H9 (cell line): ENCODE measurements at regions not wholly inside any gene's neighbourhood (a gene's known extent, or its start where the extent isn't known, plus 50 kb on each side); places are given as distances from the start of the nearest gene placed in this dataset.

Experiments used
- DNase-seq: peaks from one replicate; pipeline ENCODE4 v3.0.0-alpha.2; 2017
- H2AFZ ChIP-seq: one replicate; pipeline ENCODE4 v1.6.1; 2013; ENCODE audit warnings: mild to moderate bottlenecking, low read length, control low read depth, moderate library complexity
- H2AK5ac ChIP-seq: 2 replicates; pipeline ENCODE4 v1.6.1; 2013; ENCODE audit warnings: low read length, control low read depth, mixed read lengths; ENCODE audit not compliant: insufficient read length
- H2BK120ac ChIP-seq: one replicate; pipeline ENCODE4 v1.6.1; 2013; ENCODE audit warnings: low read depth, mild to moderate bottlenecking, low read length, control low read depth, inconsistent platforms; ENCODE audit not compliant: poor library complexity, severe bottlenecking
- H2BK12ac ChIP-seq: 2 replicates; pipeline ENCODE4 v1.6.1; 2013; ENCODE audit warnings: low read length, control low read depth, mixed read lengths, low read depth; ENCODE audit not compliant: insufficient read length
- H2BK15ac ChIP-seq: 2 replicates; pipeline ENCODE4 v1.6.1; 2013; ENCODE audit warnings: low read depth, low read length, control low read depth
- H2BK20ac ChIP-seq: one replicate; pipeline ENCODE4 v1.6.1; 2013; ENCODE audit warnings: low read depth, mild to moderate bottlenecking, low read length, control low read depth, inconsistent platforms; ENCODE audit not compliant: poor library complexity, severe bottlenecking
- H2BK5ac ChIP-seq: 2 replicates; pipeline ENCODE4 v1.6.1; 2013; ENCODE audit warnings: low read length, control low read depth, mixed read lengths; ENCODE audit not compliant: insufficient read length
- H3K14ac ChIP-seq: 2 replicates; pipeline ENCODE4 v1.6.1; 2013; ENCODE audit warnings: low read length, control low read depth; ENCODE audit not compliant: insufficient read depth
- H3K18ac ChIP-seq: 2 replicates; pipeline ENCODE4 v1.6.1; 2013; ENCODE audit warnings: low read depth, mild to moderate bottlenecking, mixed read lengths, low read length, control low read depth; ENCODE audit not compliant: insufficient read length
- H3K23ac ChIP-seq: 2 replicates; pipeline ENCODE4 v1.6.1; 2013; ENCODE audit warnings: low read length, control low read depth, mixed read lengths, low read depth; ENCODE audit not compliant: insufficient read length
- H3K23me2 ChIP-seq: 2 replicates; pipeline ENCODE4 v1.6.1; 2013; ENCODE audit warnings: low read depth, mild to moderate bottlenecking, mixed read lengths, low read length, control low read depth; ENCODE audit not compliant: insufficient read length, poor library complexity, severe bottlenecking
- H3K27ac ChIP-seq: 2 replicates; pipeline ENCODE4 v1.5.1; 2013; ENCODE audit warnings: low read length, control low read depth, mixed read lengths, low read depth; ENCODE audit not compliant: insufficient read length
- H3K27me3 ChIP-seq: 2 replicates; pipeline ENCODE4 v1.6.1; 2013; ENCODE audit warnings: low read length, control low read depth, inconsistent platforms; ENCODE audit not compliant: insufficient read depth
- H3K4ac ChIP-seq: 2 replicates; pipeline ENCODE4 v1.6.1; 2013; ENCODE audit warnings: low read depth, mild to moderate bottlenecking, control low read depth, inconsistent platforms, low read length, moderate library complexity
- H3K4me1 ChIP-seq: 2 replicates; pipeline ENCODE4 v1.6.1; 2013; ENCODE audit warnings: low read length, control low read depth, inconsistent platforms; ENCODE audit not compliant: insufficient read depth
- H3K4me2 ChIP-seq: 2 replicates; pipeline ENCODE4 v1.6.1; 2013; ENCODE audit warnings: low read length, control low read depth, mixed read lengths; ENCODE audit not compliant: insufficient read length, insufficient read depth
- H3K56ac ChIP-seq: 2 replicates; pipeline ENCODE4 v1.6.1; 2013; ENCODE audit warnings: low read depth, mild to moderate bottlenecking, mixed read lengths, low read length, control low read depth; ENCODE audit not compliant: insufficient read length
- H3K79me1 ChIP-seq: 2 replicates; pipeline ENCODE4 v1.6.1; 2013; ENCODE audit warnings: low read depth, mild to moderate bottlenecking, moderate library complexity, low read length, control low read depth, inconsistent platforms; ENCODE audit not compliant: insufficient read depth, poor library complexity, severe bottlenecking
- H3K79me2 ChIP-seq: 2 replicates; pipeline ENCODE4 v1.6.1; 2013; ENCODE audit warnings: low read length, control low read depth, inconsistent platforms; ENCODE audit not compliant: insufficient read depth
- H3K9ac ChIP-seq: 2 replicates; pipeline ENCODE4 v1.6.1; 2013; ENCODE audit warnings: low read length, control low read depth, mixed read lengths; ENCODE audit not compliant: insufficient read length; ENCODE audit errors: extremely low read depth
- H3K9me3 ChIP-seq: one replicate; pipeline ENCODE4 v1.6.1; 2013; ENCODE audit warnings: low read depth, low read length, inconsistent platforms; ENCODE audit not compliant: control insufficient read depth
- H3T11ph ChIP-seq: one replicate; pipeline ENCODE4 v1.6.1; 2013; ENCODE audit warnings: mild to moderate bottlenecking, low read length, control low read depth, inconsistent platforms
- H4K20me1 ChIP-seq: one replicate; pipeline ENCODE4 v1.6.1; 2013; ENCODE audit not compliant: control insufficient read depth, insufficient read length, insufficient read depth
- H4K5ac ChIP-seq: 2 replicates; pipeline ENCODE4 v1.6.1; 2013; ENCODE audit warnings: low read depth, mild to moderate bottlenecking, mixed read lengths, low read length, control low read depth; ENCODE audit not compliant: insufficient read length
- H4K8ac ChIP-seq: replicated peaks from 2 replicates; pipeline ENCODE4 v1.6.1; 2013; ENCODE audit warnings: low read length, control low read depth, mixed read lengths, low read depth; ENCODE audit not compliant: insufficient read length
- H4K91ac ChIP-seq: 2 replicates; pipeline ENCODE4 v1.6.1; 2013; ENCODE audit warnings: low read depth, mild to moderate bottlenecking, moderate library complexity, mixed read lengths, low read length, control low read depth; ENCODE audit not compliant: insufficient read length
- H3K27ac Mint-ChIP-seq, 3 experiments: 2 replicates in 2 of 3; 3 replicates in 1 of 3; pipeline ENCODE4 v1.8.0; 2020 to 2021; ENCODE audit warnings: mixed read lengths in 3 of 3, mild to moderate bottlenecking in 1 of 3, moderate library complexity in 1 of 3
- H3K27me3 Mint-ChIP-seq: 2 replicates; pipeline ENCODE4 v1.8.0; 2021; ENCODE audit warnings: low read depth, mild to moderate bottlenecking, moderate library complexity, mixed read lengths
- H3K36me3 Mint-ChIP-seq, 3 experiments: 2 replicates in 2 of 3; 3 replicates in 1 of 3; pipeline ENCODE4 v1.8.0; 2020 to 2021; ENCODE audit warnings: low read depth in 3 of 3, mixed read lengths in 3 of 3; ENCODE audit not compliant: insufficient read depth in 1 of 3
- H3K4me1 Mint-ChIP-seq, 2 experiments: 2 replicates each; pipeline ENCODE4 v1.8.0; 2020; ENCODE audit warnings: mixed read lengths in 2 of 2
- H3K4me3 Mint-ChIP-seq, 2 experiments: 2 replicates in 1 of 2; 3 replicates in 1 of 2; pipeline ENCODE4 v1.8.0; 2020 to 2021; ENCODE audit warnings: mild to moderate bottlenecking in 2 of 2, mixed read lengths in 2 of 2, moderate library complexity in 1 of 2
- H3K9me3 Mint-ChIP-seq, 2 experiments: 2 replicates in 1 of 2; 3 replicates in 1 of 2; pipeline ENCODE4 v1.8.0; 2020; ENCODE audit warnings: mild to moderate bottlenecking in 2 of 2, mixed read lengths in 2 of 2, moderate library complexity in 1 of 2
- WGBS: extraction: QIAGEN DNeasy Blood & Tissue Kit; methylation state at CpG from one replicate; pipeline ENCODE4 v1.1.7; 2013; ENCODE audit warnings: missing lambda C conversion rate, low lambda C conversion rate, mixed read lengths; ENCODE audit not compliant: insufficient read length; ENCODE audit errors: extremely low coverage; 5-methylcytosine and 5-hydroxymethylcytosine counted together
- TF ChIP-seq, protein P1 (sequence below): fragments of 200-600 bp; sonication (generic); conservative IDR thresholded peaks from 3 replicates; pipeline ENCODE4 v1.8.0; 2021; ENCODE audit warnings: antibody characterized with exemption, mild to moderate bottlenecking

DNA sequence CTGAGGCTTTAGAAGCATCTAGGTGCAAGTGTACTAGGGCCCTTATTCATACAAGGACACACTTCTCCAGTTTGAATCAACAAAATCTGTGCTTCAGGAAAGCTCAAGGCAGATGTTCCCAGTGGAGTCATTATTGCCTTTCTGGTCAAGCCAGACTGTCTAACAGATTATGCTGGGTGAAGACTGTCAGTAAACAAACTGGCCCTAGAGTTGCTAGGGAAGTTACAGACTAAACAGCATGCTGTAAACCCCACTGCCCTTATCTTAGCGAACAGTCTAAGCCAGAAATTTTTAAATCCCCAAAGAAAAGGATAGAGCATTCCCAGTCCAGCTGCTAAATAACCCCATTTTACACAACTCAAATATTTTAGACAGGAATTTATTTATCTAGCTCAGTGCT is 1701.3 kb upstream of the PRR20A start:
- H3K27me3 ChIP-seq, result no peaks in the 10 kb centered on the region
- no peak overlapping the region for H3K18ac ChIP-seq
- TF ChIP-seq, protein P1, sequence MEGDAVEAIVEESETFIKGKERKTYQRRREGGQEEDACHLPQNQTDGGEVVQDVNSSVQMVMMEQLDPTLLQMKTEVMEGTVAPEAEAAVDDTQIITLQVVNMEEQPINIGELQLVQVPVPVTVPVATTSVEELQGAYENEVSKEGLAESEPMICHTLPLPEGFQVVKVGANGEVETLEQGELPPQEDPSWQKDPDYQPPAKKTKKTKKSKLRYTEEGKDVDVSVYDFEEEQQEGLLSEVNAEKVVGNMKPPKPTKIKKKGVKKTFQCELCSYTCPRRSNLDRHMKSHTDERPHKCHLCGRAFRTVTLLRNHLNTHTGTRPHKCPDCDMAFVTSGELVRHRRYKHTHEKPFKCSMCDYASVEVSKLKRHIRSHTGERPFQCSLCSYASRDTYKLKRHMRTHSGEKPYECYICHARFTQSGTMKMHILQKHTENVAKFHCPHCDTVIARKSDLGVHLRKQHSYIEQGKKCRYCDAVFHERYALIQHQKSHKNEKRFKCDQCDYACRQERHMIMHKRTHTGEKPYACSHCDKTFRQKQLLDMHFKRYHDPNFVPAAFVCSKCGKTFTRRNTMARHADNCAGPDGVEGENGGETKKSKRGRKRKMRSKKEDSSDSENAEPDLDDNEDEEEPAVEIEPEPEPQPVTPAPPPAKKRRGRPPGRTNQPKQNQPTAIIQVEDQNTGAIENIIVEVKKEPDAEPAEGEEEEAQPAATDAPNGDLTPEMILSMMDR, result no peak
- no peak overlapping the region for H3K56ac ChIP-seq
- H2BK15ac ChIP-seq, result no peak overlapping the region
- no peak overlapping the region for H2BK120ac ChIP-seq
- no peak overlapping the region for H3T11ph ChIP-seq
- no CpG with 5 or more reads among the region's 1 CpG for WGBS
- H4K8ac ChIP-seq, result no peak overlapping the region
- H3K27ac ChIP-seq, result no peak overlapping the region
- no peak overlapping the region for H3K4me3 Mint-ChIP-seq
- H3K14ac ChIP-seq, result no peak overlapping the region
- H3K27me3 Mint-ChIP-seq, result no peaks in the 10 kb centered on the region
- H3K23ac ChIP-seq, result no peak overlapping the region
- H3K9me3 ChIP-seq, result no peaks in the 10 kb centered on the region
- no peak overlapping the region for H3K4ac ChIP-seq
- H3K9ac ChIP-seq, result no peak overlapping the region
- H4K5ac ChIP-seq, result no peak overlapping the region
- H2BK5ac ChIP-seq, result no peak overlapping the region
- no peak overlapping the region for H3K4me2 ChIP-seq
- peaks cover 0 to 17% (median 16%) of the 10 kb centered on the region in 3 experiments; a peak in 5 of 7 replicates for H3K36me3 Mint-ChIP-seq
- H2AK5ac ChIP-seq, result no peak overlapping the region
- H2AFZ ChIP-seq, result no peak overlapping the region
- H3K79me2 ChIP-seq, result no peaks in the 10 kb centered on the region
- no peaks in the 10 kb centered on the region for H3K79me1 ChIP-seq
- H2BK12ac ChIP-seq, result no peak overlapping the region
- H3K27ac Mint-ChIP-seq, result peak overlapping the region in 2 of 3 experiments; percentile 12 to 80; a peak in 3 of 7 replicates
- no peak for DNase-seq
- H3K4me1 ChIP-seq, result no peaks in the 10 kb centered on the region; the same call in 1 of the 2 replicates
- H4K91ac ChIP-seq, result no peak overlapping the region
- peaks cover 2 to 4% of the 10 kb centered on the region in 2 experiments; a peak in 3 of 5 replicates for H3K9me3 Mint-ChIP-seq
- H3K23me2 ChIP-seq, result no peaks in the 10 kb centered on the region
- no peaks in the 10 kb centered on the region for H4K20me1 ChIP-seq
- no peak overlapping the region for H2BK20ac ChIP-seq
- peaks cover 38 to 44% of the 10 kb centered on the region in 2 experiments for H3K4me1 Mint-ChIP-seq
